ENCODE measurements at regions not wholly inside any gene's neighbourhood (a gene's known extent, or its start where the extent isn't known, plus 50 kb on each side); places are given as distances from the start of the nearest gene placed in this dataset.

DNA sequence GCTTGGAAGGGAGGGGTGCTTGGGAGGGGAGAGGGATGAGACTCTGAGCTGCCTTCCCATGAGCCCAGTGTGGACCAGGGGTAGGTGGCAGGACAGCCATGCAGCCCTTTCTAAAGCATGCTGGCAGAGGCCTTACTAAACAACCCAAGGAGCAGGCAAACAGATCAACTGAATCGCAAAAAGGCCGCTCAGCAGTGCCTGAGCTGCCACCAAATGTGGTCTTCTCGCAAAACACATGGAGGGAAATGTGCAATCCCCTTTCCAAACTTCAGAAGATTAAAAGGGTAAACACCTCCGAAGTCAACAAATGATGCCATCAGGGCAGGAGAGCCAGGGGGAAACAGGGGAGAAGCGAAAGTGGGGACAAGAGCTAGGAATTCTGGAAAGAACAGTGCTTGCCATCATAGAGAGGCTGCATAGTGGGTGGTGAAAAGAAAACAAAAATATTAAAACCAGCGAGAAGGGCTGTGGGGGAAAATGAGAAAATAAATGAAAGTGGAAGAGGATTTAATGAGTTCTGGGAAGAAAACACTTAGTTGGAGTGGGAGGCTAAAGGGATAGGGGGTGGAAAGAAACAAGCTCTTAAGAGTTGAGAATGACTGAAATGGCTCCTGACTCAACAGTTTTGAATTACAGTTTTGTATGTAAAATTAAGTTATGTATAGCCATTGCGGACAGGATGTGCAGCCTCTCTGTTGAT is 62.2 kb upstream of the ZNF32 start:
- Histone ChIP-seq H3K36me3 (no peaks in the 10 kb centered on the region), H3K4me3 (no peak overlapping the region), H3K4me1 (replicated peaks) (no peaks in the 10 kb centered on the region), H3K27ac (no peak overlapping the region), H3K27me3 (replicated peaks; ENCODE audit: insufficient read depth) (no peaks in the 10 kb centered on the region), H3K9me3 (no peaks in the 10 kb centered on the region)
- TF ChIP-seq POLR2AphosphoS5 (IDR thresholded peaks at IDR 0.05): no peak
- TF ChIP-seq POLR2A (IDR thresholded peaks at IDR 0.05): no peak
- TF ChIP-seq, protein P1, sequence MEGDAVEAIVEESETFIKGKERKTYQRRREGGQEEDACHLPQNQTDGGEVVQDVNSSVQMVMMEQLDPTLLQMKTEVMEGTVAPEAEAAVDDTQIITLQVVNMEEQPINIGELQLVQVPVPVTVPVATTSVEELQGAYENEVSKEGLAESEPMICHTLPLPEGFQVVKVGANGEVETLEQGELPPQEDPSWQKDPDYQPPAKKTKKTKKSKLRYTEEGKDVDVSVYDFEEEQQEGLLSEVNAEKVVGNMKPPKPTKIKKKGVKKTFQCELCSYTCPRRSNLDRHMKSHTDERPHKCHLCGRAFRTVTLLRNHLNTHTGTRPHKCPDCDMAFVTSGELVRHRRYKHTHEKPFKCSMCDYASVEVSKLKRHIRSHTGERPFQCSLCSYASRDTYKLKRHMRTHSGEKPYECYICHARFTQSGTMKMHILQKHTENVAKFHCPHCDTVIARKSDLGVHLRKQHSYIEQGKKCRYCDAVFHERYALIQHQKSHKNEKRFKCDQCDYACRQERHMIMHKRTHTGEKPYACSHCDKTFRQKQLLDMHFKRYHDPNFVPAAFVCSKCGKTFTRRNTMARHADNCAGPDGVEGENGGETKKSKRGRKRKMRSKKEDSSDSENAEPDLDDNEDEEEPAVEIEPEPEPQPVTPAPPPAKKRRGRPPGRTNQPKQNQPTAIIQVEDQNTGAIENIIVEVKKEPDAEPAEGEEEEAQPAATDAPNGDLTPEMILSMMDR (IDR thresholded peaks at IDR 0.05): no peak
- WGBS: 83% methylated on average over 7 of the region's 7 CpGs
- DNase-seq (ENCODE audit: low spot score): no peak
- intact Hi-C loops (cut with DNase I): no loop called here

DNA sequence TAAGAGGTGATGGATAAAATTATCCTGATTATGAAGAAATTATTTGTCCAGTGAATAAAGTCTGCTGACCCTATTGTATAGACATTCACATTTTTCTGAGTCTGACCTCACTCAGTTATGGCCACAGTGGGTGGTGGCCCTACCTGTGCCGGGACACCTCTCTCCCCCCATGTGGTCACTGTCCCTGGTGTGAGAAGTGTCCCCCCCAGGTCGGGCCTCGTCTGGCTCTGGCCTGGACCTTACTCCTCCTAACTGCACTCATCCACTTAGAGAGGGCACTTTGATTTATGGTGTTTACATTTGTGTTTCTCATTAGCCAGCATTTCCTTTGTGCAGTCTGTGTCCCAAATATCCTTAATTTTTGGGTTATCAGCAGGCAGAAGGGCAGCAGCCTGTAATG is 59.6 kb upstream of the ZNF32 start:
- 26% methylated on average over 3 of the region's 3 CpGs for WGBS
- no peak for DNase-seq (ENCODE audit: low spot score)
- H3K27ac ChIP-seq: no peak overlapping the region
- intact Hi-C loops (cut with DNase I): no loop called here
- H3K9me3 ChIP-seq: no peaks in the 10 kb centered on the region
- H3K36me3 ChIP-seq: no peaks in the 10 kb centered on the region
- no peak overlapping the region for H3K4me3 ChIP-seq
- TF ChIP-seq, protein P1 (IDR thresholded peaks at IDR 0.05): no peak
- no peak for TF ChIP-seq POLR2A (IDR thresholded peaks at IDR 0.05)
- TF ChIP-seq POLR2AphosphoS5 (IDR thresholded peaks at IDR 0.05): no peak
- no peaks in the 10 kb centered on the region for H3K4me1 ChIP-seq (replicated peaks)
- no peaks in the 10 kb centered on the region for H3K27me3 ChIP-seq (replicated peaks; ENCODE audit: insufficient read depth)

DNA sequence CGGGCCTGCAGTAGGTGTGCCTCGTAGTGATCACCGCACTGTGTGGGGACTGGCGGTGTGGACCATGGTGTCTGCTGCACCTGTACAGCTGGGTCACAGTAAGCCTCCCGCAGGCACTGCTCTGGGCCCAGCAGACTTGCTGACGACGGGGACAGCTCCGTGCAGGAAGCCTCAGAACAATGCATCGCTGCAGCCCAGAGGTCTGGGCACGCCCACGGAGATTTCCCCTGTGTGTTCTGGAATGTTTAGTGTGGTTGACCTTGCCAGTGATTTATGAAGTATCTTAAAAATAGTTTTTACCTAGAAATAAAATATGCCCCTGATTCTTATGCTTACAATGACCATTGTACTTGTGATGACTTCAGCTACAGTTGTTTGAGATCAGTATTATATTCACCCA is 59.1 kb upstream of the ZNF32 start:
- DNase-seq (ENCODE audit: low spot score): no peak
- no peak overlapping the region for H3K4me3 ChIP-seq
- no peaks in the 10 kb centered on the region for H3K27me3 ChIP-seq (replicated peaks; ENCODE audit: insufficient read depth)
- WGBS: 52% methylated on average over 11 of the region's 11 CpGs
- TF ChIP-seq, protein P1 (IDR thresholded peaks at IDR 0.05): no peak
- TF ChIP-seq POLR2AphosphoS5 (IDR thresholded peaks at IDR 0.05) (no peak), POLR2A (IDR thresholded peaks at IDR 0.05) (no peak)
- H3K4me1 ChIP-seq (replicated peaks): no peaks in the 10 kb centered on the region
- intact Hi-C loops (cut with DNase I): no loop called here
- H3K36me3 ChIP-seq: no peaks in the 10 kb centered on the region
- no peaks in the 10 kb centered on the region for H3K9me3 ChIP-seq
- no peak overlapping the region for H3K27ac ChIP-seq

DNA sequence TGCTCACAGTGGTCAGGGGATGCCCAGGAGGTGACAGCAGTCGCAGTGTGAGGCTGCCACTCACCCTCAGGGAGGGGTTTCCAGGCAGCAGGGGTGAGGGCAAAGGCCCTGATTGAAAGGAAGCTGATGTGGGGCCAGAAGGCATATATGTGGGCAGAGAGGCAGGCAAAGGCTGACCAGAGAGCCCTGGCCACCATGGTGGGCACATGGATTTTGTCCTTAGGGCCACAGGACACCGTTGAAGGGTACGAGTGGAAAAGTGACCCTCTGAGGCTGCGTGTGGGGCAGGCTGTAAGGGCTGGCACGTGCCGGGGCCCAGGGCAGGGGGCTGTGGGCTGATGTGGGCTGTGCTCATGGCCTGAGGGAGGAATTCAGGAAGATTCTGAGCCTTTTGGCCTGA is 57.5 kb upstream of the ZNF32 start:
- Histone ChIP-seq H3K4me1 (replicated peaks) (no peaks in the 10 kb centered on the region), H3K36me3 (no peaks in the 10 kb centered on the region), H3K27ac (no peak overlapping the region), H3K4me3 (no peak overlapping the region), H3K9me3 (no peaks in the 10 kb centered on the region), H3K27me3 (replicated peaks; ENCODE audit: insufficient read depth) (no peaks in the 10 kb centered on the region)
- DNase-seq (ENCODE audit: low spot score): no peak
- no peak for TF ChIP-seq POLR2A (IDR thresholded peaks at IDR 0.05)
- TF ChIP-seq, protein P1 (IDR thresholded peaks at IDR 0.05): no peak
- WGBS: 92% methylated on average over 6 of the region's 6 CpGs
- intact Hi-C loops (cut with DNase I): no loop called here

DNA sequence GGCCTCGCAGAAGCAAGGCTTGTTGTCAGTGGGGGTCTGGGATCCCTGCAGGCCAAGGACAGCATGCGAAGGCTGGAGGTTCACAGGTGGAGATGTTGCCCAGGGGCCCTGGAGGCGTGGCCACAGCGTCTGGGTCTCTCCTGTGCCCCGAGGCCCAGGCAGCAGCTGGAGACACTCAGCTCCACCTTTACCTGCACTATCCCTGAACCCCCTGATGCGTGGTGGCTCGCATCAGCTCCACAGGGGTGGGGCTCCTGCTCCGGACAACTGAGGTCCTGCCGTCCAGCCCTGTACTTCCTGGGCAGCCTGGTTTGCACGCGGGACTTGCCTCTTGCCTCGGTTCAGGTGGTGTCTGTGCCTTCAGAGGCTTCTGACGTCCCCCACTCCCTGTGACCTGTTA is 54.6 kb upstream of the ZNF32 start:
- no peaks in the 10 kb centered on the region for H3K4me1 ChIP-seq (replicated peaks)
- WGBS: 89% methylated on average over 11 of the region's 13 CpGs
- no peak overlapping the region for H3K27ac ChIP-seq

More for the DNA sequence above, 54.6 kb upstream of the ZNF32 start:
- H3K4me3 ChIP-seq: no peak overlapping the region
- no peaks in the 10 kb centered on the region for H3K9me3 ChIP-seq
- intact Hi-C loops (cut with DNase I): no loop called here
- TF ChIP-seq POLR2AphosphoS5 (IDR thresholded peaks at IDR 0.05): no peak
- TF ChIP-seq, protein P1 (IDR thresholded peaks at IDR 0.05): no peak
- TF ChIP-seq POLR2A (IDR thresholded peaks at IDR 0.05): no peak
- no peak for DNase-seq (ENCODE audit: low spot score)
- H3K27me3 ChIP-seq (replicated peaks; ENCODE audit: insufficient read depth): no peaks in the 10 kb centered on the region
- no peaks in the 10 kb centered on the region for H3K36me3 ChIP-seq
